ENCODE measurements at regions not wholly inside any gene's neighbourhood (a gene's known extent, or its start where the extent isn't known, plus 50 kb on each side); places are given as distances from the start of the nearest gene placed in this dataset.

DNA sequence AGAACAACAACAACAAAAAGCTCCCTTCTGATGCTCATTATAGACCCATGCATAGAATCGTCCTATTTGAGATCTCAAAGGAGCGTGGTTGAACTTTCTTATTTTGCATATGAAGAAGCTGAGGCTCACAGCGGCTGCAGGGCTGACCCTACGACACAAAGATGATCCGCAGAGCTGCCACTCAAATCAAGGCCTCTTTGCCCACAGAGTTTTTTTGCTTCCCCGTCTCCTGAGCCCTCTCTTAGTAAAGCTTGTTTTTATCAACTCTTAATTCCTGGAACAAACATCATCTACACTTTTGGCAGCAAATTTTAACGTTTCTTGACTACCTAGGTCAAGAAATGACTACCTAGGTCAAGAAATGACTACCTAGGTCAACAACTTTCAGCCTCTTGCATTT is 73.7 kb downstream of the C16orf95 start:
- DNase-seq = no peak

DNA sequence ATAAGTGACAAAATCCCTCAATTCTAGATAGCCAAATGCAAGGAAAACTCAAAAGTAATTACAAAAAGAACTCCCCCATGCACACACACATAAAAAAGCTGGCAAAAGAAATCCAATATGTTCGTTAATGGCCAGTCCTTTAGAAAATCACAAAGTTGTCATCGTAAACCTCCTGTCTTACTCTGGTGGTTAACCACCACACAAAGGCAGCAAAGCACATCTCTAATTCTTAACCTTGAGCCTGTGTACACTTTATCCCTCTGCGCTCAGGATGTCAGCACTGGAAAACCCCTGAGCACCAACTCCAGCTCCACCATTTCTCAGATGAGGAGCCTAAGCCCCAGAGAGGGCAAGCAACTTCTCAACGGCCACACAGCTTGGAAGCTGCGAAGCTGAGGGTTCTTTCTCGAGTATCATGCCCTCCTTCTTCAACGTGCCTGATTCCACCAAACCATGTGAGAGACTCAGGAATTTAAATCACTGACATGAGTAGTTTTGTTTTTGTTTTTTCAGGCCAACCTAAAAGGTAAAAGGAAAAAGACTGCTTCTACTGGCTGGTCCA is 72.5 kb downstream of the C16orf95 start:
- no peak for DNase-seq

DNA sequence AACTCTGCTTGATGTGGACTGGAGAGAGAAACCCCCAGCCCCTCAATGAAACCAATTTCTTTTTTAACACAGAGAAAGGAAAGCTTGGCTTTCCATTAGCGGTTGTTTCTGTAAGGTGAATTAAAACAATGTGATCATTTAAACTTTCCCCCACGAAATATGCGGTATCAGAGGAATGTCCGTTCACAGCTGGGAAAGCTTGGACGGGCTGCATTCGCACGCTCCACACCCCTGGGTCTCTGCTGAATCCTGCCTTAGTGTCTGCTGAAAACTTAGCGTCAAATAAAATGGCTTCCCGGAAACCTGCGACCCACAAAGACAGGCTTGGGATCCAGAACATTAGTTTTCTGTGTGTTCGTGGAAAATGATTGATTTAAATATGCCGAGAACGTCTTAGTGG is 71.7 kb downstream of the C16orf95 start:
- DNase-seq = no peak

DNA sequence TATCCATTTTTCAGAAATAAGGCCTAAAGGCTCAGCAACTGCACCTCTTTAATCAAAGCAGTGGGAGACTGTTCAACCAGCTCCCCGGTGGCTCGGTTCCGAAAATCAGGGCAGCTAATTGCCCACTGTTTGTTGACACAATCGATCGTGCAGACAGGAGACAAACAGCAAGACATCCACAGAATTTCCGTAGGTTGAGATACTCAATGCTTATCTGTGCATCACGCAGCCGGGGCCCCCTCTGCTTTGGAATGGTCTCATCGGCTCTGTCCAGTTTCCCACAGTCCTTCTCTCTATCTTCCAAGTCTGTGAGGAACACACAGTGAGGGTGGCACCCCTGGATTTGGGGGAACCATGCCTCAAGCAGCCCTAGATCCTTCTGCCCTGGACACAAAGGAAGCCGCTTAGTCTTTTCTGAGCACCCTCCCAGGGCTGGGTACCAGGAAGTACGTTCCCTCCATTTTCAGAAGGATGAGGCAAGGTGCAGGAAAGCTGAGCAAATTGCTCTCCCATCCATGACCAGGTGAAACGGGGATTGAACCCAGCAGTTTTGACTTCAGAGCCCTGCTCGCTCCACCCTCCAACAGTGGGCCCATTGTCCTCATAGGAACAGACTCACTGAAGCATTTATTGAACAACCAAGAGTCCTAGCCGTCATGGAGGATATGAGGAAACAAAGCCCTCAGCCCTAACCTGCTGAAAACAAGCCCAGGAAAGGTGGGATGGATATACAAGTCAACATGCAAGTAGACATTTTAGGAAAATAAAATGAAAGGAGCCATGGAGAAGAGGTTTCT is 70.7 kb downstream of the C16orf95 start:
- no peak for DNase-seq

DNA sequence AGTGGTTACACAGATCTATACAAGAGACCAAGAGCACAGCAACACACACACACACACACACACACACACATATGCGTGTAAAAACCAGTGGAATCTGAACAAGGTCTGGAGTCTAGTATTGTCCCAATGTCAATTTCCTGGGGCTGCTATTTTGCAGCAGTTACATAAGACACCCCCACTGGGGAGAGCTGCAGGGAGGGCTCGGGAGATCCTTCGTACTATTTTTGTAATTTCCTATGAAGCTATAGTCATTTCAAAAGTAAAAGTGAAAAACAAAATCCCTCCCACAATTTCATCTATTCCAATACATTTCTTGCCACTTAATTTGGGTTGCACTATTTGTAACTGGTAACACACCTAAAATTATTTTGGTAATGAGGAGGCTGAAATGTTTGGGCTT is 68.5 kb downstream of the C16orf95 start:
- DNase-seq = no peak

DNA sequence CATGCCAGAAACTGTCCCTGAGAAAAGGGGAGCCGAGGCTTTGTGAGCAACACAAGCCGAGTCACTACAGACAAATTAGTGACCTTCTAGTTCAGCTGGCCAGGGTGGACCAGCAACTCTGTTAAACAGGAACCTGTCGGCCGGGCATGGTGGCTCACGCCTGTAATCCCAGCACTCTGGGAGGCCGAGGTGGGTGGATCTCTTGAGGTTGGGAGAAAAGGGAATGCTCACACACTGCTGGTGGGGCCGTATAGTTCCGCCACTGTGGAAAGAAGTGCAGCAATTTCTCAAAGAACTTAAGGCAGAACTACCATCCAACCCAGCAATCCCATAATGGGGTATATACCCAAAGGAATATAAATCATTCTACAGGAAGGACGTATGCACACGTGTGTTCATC is 67.8 kb downstream of the C16orf95 start:
- no peak for DNase-seq

DNA sequence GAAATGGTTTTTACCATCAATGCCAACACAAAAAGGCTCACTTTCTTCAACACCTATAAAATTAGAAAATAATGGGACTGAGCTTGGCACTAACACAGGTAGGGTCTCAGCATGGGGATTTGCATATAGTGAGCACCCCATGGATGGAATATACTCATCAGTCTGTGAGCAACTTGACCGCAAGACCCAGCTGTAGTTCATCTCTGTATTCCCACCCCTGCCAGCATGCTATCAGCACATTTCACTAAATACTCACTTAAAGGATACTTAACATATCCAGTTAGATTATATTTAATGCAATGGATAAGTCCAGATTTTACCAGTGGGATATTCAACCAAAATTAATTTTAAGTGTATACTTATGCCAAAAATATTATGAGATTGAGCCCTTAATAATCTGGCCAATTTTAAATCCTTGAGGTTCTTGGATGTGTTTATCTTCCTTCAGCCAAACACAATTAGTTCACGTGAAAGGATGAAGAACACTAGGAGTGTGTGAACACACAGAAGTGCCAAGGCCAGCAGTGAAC is 66.7 kb downstream of the C16orf95 start:
- no peak for DNase-seq

DNA sequence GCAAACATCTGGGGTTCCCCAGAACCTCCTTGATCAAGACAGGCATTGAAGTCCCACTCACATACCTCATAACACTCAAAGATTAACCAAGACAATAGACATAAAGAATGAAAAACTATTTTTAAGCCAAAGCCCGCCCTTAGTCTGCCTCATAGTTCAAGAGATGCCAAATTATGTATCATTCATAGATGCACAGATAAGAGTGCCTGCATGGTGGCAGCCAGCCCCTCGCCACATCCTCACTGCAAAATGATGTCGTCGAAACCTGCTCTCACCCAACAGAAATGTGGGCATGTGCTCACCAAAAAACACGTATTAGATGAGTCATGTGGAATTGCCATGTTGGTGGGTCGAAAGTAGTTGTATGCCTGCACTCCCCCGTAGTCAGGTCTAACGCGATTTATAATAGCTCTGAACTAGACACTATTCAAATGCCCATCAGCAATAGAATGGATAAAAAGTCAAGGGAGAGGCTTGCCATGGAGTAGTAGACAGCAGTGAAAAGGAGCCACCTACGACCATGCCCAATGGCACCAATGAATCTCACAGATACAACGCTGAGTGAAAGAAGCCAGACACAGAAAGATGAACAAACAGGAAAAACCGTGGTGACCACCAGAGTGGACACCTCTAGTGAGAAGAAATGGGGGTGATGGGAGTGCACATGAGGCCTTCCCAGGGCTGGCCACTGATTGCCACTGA is 64.8 kb downstream of the C16orf95 start:
- DNase-seq = no peak
